ENCODE measurements at regions not wholly inside any gene's neighbourhood (a gene's known extent, or its start where the extent isn't known, plus 50 kb on each side); places are given as distances from the start of the nearest gene placed in this dataset.
"Not testable (repeated sequence)": the region's sequence is repeated elsewhere in the genome, so short reads cannot be mapped to it uniquely, and the experiment has no call there.

GRCh38 chr2:175827856-175828255, 174.2 kb downstream of the LNPK start:
- no peak for DNase-seq

GRCh38 chr2:175824243-175824642, 177.8 kb downstream of the LNPK start:
- no peak for DNase-seq

- DNase-seq: no peak
Observed at GRCh38 chr2:175823707-175824073, 178.4 kb downstream of the LNPK start.

- no peak for DNase-seq
Observed at GRCh38 chr2:175823002-175823706, 178.9 kb downstream of the LNPK start.

- no peak for DNase-seq
Observed at GRCh38 chr2:175817221-175817620, 184.8 kb downstream of the LNPK start.

GRCh38 chr2:175815537-175815936, 186.5 kb downstream of the LNPK start:
- DNase-seq: no peak

- no peak for DNase-seq
Observed at GRCh38 chr2:175811971-175812370, 190.1 kb downstream of the LNPK start.

GRCh38 chr2:175808858-175809257, 193.2 kb downstream of the LNPK start:
- DNase-seq: no peak

- no peak for DNase-seq
Observed at GRCh38 chr2:175808078-175808477, 194.0 kb downstream of the LNPK start.

GRCh38 chr2:175807031-175807873, 194.8 kb downstream of the LNPK start:
- no peak for DNase-seq

GRCh38 chr2:175806570-175806969, 195.5 kb downstream of the LNPK start:
- DNase-seq: no peak

- DNase-seq: no peak
Observed at GRCh38 chr2:175806125-175806490, 196.0 kb downstream of the LNPK start.

GRCh38 chr2:175805442-175806124, 196.5 kb downstream of the LNPK start:
- DNase-seq: no peak

- no peak for DNase-seq
Observed at GRCh38 chr2:175804122-175804521, 197.9 kb downstream of the LNPK start.

- not testable (repeated sequence) for DNase-seq
Observed at GRCh38 chr2:175796422-175796821, 205.6 kb downstream of the LNPK start.

GRCh38 chr2:175793648-175794047, 208.4 kb downstream of the LNPK start:
- DNase-seq: no peak

GRCh38 chr2:175792881-175793280, 209.2 kb downstream of the LNPK start:
- DNase-seq: no peak

- no peak for DNase-seq
Observed at GRCh38 chr2:175792199-175792598, 209.9 kb downstream of the LNPK start.

GRCh38 chr2:175786471-175787124, 215.5 kb downstream of the LNPK start:
- DNase-seq: no peak

GRCh38 chr2:175777337-175777736, 224.7 kb downstream of the LNPK start:
- DNase-seq: not testable (repeated sequence)

- no peak for DNase-seq
Observed at GRCh38 chr2:175769200-175769599, 232.9 kb downstream of the LNPK start.

GRCh38 chr2:175766880-175767279, 235.2 kb downstream of the LNPK start:
- no peak for DNase-seq

GRCh38 chr2:175755656-175756386, 246.2 kb downstream of the LNPK start:
- no peak for DNase-seq

Measured in stimulated activated CD4-positive, alpha-beta T cell treated with anti-CD3 and anti-CD28 coated beads, Interleukin-4, amount 100 ng/mL, for 4 hours (primary cell).